IPS-NIHi11 (cell line): ENCODE measurements at regions not wholly inside any gene's neighbourhood (a gene's known extent, or its start where the extent isn't known, plus 50 kb on each side); places are given as distances from the start of the nearest gene placed in this dataset.
A peak's percentile ranks its signal among the peaks of the same experiment; 100 is the strongest.
"Not testable (repeated sequence)": the region's sequence is repeated elsewhere in the genome, so short reads cannot be mapped to it uniquely, and the experiment has no call there.

Experiments
- DNase-seq: peaks from one replicate; pipeline ENCODE4 v3.0.0; 2012; ENCODE audit warnings: mixed read lengths, low spot score

GRCh38 chr5:28678899-28679298 lies 1640.5 kb upstream of the CDH9 start:
- DNase-seq, result no peak

- DNase-seq, result no peak
Observed at GRCh38 chr5:28666110-28666509, 1627.7 kb upstream of the CDH9 start.

GRCh38 chr5:28648108-28648507 lies 1609.7 kb upstream of the CDH9 start:
- DNase-seq, result peak; percentile 21

DNA sequence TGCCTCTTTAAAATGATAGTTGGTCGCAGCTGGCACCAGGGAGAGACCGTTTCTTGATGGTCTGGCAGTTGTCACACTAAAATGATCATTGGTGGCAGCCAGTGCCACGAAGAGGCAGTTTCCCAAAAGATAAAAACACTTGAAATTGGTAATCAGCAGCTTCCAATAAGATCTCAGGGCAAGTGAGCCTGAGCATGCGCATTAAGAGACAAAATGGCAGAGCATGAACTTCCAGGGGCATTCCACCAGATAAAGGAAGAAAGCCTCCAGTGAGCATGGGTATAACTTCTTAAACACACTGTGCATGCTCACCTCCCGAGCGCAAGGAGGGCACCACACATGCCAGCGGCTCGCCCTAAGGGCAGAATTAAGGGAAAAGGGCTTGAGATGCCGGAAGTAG lies 1594.2 kb upstream of the CDH9 start:
- DNase-seq, result no peak

- no peak for DNase-seq
Observed at GRCh38 chr5:28603869-28604268, 1565.5 kb upstream of the CDH9 start.

DNA sequence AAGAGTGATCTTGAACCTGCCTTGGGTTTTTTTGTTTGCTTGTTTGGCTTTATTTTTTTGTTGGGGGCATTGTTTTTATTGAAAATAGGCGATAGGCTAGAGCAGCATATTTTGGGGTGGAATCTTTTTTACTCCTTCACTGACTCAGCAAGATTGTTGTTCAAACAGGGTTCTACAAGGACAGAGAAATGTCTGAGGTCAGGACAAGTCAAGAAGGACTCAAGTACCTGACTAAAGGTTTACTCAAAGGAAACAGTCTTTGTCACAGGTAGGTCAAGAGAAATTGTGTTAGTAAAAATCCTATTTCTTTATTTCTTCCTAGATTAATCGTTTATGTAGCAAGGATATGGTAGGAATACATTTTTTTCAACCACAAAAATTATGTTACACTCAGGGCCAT lies 1564.0 kb upstream of the CDH9 start:
- DNase-seq, result no peak

DNA sequence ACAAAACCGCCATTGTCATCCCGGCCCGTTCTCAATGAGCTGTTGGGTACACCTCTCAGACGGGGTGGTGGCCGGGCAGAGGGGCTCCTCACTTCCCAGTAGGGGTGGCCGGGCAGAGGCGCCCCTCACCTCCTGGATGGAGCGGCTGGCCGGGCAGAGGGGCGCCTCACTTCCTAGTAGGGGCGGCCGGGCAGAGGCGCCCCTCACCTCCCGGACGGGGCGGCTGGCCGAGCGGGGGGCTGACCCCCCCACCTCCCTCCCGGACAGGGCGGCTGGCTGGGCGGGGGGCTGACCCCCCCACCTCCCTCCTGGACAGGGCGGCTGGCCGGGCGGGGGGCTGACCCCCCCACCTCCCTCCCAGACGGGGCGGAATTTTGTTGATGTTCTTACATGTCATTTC lies 1558.3 kb upstream of the CDH9 start:
- DNase-seq, result not testable (repeated sequence)

DNA sequence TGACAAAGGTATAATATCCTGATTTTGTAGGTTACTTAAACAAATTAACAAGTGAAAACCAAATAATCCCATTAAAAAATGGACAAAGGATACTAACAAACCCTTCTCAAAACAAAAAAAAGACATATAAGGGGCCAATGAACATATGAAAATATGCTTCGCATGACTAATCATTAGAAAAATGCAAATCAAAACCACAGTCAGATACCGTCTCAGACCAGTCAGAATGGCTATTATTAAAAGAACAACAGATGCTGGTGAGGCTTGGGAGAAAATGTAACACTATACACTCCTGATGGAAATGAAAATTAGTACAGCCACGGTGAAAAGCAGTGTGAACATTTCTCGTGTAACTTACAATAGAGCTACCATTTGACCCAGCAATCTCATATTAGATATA lies 1542.2 kb upstream of the CDH9 start:
- no peak for DNase-seq

GRCh38 chr5:28576022-28576421 lies 1537.6 kb upstream of the CDH9 start:
- peak; percentile 39 for DNase-seq

- DNase-seq, result no peak
Observed at GRCh38 chr5:28575368-28575767, 1537.0 kb upstream of the CDH9 start.

- no peak for DNase-seq
Observed at GRCh38 chr5:28574606-28575005, 1536.2 kb upstream of the CDH9 start.

DNA sequence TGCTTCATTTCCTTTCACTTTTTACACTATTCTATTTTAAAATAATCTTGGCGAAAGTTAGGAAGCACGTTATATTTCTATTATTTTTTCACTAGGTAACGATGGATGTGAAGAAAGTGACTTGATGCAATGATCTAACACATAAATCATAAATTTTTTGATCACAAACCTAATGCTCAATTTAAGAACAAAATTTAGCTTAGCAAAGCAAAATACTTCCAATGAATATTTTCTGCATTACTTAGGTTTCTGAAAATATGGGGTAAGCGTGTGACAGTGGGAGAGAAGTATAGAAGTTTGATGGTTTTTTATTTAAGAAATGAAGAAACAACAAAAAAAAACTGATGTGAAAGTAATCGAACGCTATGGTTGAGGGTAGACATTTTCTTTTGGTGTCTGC lies 1528.7 kb upstream of the CDH9 start:
- no peak for DNase-seq

DNA sequence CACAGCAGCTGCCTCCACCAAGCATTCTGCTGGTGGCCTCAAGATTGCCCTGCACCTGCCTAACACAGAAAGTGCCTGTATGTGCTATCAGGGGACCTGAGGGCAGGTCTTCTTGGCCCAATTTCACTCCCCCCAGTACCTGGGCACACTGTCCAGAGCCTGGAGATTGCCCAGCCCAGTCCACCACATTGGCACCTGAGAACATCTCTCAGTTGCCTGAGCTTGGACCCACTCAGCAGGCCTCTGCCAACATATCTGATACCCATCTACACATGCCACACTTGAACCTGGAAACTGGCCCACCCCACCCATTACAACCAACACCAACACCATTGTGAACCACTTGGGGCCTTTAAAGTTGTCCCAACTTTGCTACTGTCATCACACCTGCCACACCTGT lies 1523.1 kb upstream of the CDH9 start:
- DNase-seq, result no peak

- DNase-seq, result no peak
Observed at GRCh38 chr5:28558196-28558595, 1519.8 kb upstream of the CDH9 start.

DNA sequence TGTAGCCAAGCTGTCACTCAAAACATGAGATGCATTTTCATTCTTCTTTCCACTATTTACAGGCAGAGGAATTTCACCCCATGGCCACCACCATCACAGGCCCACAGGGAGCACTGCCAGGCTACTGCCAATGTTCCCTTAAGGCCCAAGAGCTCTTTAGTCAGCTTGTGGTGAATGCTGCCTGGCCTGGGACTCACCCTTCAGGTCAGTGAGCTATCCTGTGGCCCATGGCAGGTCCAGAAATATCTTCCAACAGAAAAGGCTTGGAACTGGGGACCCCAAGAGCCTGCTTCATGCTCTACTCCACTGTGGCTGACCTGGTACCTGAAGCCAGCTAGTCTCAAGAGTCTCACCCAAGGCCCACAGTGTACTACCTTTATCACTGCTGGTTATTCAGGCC lies 1518.7 kb upstream of the CDH9 start:
- no peak for DNase-seq

DNA sequence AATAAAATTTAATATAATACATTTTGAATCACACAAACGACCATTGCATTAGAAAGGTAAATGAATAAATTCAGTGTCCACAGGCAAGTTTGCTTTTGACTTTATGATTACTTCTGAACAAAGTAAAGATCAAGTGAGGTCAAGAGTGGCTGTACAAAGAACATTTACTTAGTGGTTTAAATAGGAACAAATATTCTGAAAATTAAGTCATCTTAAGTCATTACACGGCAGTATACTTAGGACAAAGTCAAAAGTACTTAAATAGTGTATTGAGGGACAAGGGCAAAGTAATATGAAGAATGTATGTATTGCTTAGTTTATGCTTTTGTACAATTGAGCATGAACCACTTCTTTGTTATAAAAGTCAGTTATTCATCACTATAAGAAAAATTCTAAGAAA lies 1511.2 kb upstream of the CDH9 start:
- no peak for DNase-seq

GRCh38 chr5:28548856-28549255 lies 1510.5 kb upstream of the CDH9 start:
- no peak for DNase-seq

DNA sequence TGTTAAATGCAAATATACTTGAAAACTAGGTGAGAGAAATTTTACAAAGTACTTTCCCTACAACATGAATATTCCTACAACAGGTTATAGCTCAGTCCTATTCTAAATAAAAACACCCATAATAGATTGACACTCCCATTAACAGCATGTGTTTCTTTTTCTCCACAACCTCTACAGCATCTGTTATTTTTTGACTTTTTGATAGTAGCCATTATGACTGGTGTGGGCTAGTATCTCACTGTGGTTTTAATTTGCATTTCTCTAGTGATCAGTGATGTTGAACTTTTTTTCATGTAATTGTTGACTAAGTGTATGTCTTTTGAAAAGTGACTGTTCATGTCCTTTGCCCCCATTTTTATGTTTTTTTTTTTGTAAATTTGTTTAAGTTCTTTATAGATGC lies 1506.1 kb upstream of the CDH9 start:
- DNase-seq, result no peak

GRCh38 chr5:28543473-28544098 lies 1505.2 kb upstream of the CDH9 start:
- DNase-seq, result no peak

DNA sequence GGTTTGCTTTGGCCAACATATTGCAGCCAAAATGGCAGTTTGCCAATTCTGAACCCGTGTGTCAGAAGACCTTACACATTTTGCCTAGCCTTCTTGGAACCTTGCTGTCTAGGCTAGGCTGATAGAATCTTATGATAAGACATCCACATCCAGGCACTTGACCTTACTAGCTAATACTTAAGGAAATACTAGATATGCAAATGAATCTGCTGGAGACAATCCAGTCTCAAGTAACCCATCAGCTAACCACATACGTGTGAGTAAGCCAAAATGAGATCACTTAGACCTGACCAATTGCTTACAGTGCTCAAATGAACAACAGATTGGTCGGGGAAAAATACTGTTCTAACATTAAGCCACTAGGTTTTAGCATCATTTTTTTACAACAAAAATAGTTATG lies 1504.6 kb upstream of the CDH9 start:
- no peak for DNase-seq

- no peak for DNase-seq
Observed at GRCh38 chr5:28523888-28524635, 1485.7 kb upstream of the CDH9 start.

GRCh38 chr5:28523416-28523815 lies 1485.0 kb upstream of the CDH9 start:
- DNase-seq, result no peak

DNA sequence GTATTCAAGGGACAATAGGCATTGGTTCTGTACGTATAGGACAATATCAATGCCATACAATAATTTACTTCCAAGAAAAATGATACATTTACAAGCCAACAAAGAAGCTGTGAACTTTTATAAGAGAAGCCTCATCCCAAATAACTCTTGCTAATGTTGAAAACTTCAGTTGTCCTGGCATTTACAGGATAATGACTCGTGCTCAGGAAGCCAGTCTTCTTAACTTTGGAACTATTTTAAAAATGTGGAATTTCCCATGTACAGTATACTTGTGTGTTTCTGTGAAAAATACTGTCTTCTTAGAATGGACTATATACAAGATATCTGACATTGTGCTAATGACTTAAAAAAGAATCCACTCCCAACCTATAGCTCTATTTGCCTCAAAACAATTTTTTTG lies 1479.3 kb upstream of the CDH9 start:
- DNase-seq, result no peak

- DNase-seq, result no peak
Observed at GRCh38 chr5:28516722-28517121, 1478.3 kb upstream of the CDH9 start.
